SK-N-SH treated with all-trans-retinoic acid at 6 μM for 48 hours (cell line): ENCODE measurements at regions not wholly inside any gene's neighbourhood (a gene's known extent, or its start where the extent isn't known, plus 50 kb on each side); places are given as distances from the start of the nearest gene placed in this dataset.

Experiments used
- GLIS3 ChIP-seq: fragments of 250-450 bp; sonication (Bioruptor Pico); IDR thresholded peaks from 2 replicates; pipeline ENCODE4 v1.5.0; 2020; ENCODE audit warnings: mild to moderate bottlenecking, moderate library complexity
- ISL1 ChIP-seq: fragments of 250-450 bp; sonication (Bioruptor Pico); IDR thresholded peaks from 2 replicates; pipeline ENCODE4 v2.1.2; 2022; ENCODE audit warnings: mild to moderate bottlenecking, moderate library complexity
- PPARA ChIP-seq: fragments of 250-450 bp; sonication (Bioruptor Pico); IDR thresholded peaks from 2 replicates; pipeline ENCODE4 v1.5.0; 2020; ENCODE audit warnings: mild to moderate bottlenecking, borderline replicate concordance
- RARB ChIP-seq: fragments of 250-450 bp; sonication (Bioruptor Pico); IDR thresholded peaks from 2 replicates; pipeline ENCODE4 v1.8.0; 2021; ENCODE audit warnings: mild to moderate bottlenecking, moderate library complexity
- ZC3H10 ChIP-seq: fragments of 250-450 bp; sonication (Bioruptor Pico); IDR thresholded peaks from 2 replicates; pipeline ENCODE4 v1.5.1; 2021; ENCODE audit warnings: mild to moderate bottlenecking, moderate library complexity
- ZNF70 ChIP-seq: fragments of 450-650 bp; formaldehyde crosslinking; IDR thresholded peaks from 2 replicates; pipeline ENCODE4 v1.5.0; 2020; ENCODE audit warnings: mild to moderate bottlenecking, moderate library complexity

GRCh38 chr2:9710311-9710710 is 79.5 kb upstream of the YWHAQ start:
- no peak for TF ChIP-seq ZNF70 (CRISPR knock-in tag)
- TF ChIP-seq RARB (CRISPR knock-in tag) = no peak
- no peak for TF ChIP-seq ZC3H10 (CRISPR knock-in tag)
- TF ChIP-seq PPARA (CRISPR knock-in tag) = no peak
- no peak for TF ChIP-seq ISL1
- TF ChIP-seq GLIS3 (CRISPR knock-in tag) = no peak
